ENCODE measurements at regions not wholly inside any gene's neighbourhood (a gene's known extent, or its start where the extent isn't known, plus 50 kb on each side); places are given as distances from the start of the nearest gene placed in this dataset.

DNA sequence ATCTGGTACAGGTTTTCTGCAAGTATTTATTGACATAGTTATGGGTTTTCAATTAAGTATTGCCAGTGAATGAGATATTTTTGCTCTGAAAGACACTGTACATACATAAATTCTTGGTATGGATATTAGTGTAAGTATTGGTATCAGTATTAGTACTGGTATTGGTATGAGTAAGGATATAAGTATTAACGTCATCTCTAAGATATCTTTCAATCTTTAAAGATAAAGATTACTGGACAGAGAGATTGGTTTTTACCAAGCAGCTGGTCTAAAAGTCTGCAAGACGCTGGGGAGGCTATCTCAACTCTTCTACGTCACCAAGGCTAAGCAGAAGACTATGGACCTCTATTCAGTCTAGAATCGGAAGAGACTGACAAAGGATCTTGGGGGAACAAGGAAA lies 234.5 kb downstream of the NXPE2 start:
- no peaks in the 10 kb centered on the region for H3K9me3 ChIP-seq (ENCODE audit: control insufficient read depth, insufficient read depth, low read depth, low read length)
- DNase-seq (ENCODE audit: low read depth in 2 of 2): no peak
- no peak overlapping the region for H3K4me3 ChIP-seq (replicated peaks in 1 of 4; ENCODE audit: control extremely low read depth in 1 of 4, insufficient read depth in 1 of 4, low read depth in 3 of 4, low read length in 4 of 4)
- H3K36me3 ChIP-seq (ENCODE audit: control insufficient read depth, insufficient read depth, low read length): no peaks in the 10 kb centered on the region
- no peaks in the 10 kb centered on the region for H4K20me1 ChIP-seq (ENCODE audit: control insufficient read depth, extremely low read depth, insufficient read depth, low read length)
- no peak overlapping the region for H2AFZ ChIP-seq (ENCODE audit: low read length)
- no peak overlapping the region for H3K4me2 ChIP-seq (ENCODE audit: extremely low read depth, insufficient read depth, low read length)
- no peak for TF ChIP-seq CTCF (conservative IDR thresholded peaks at IDR 0.05 in 1 of 2, IDR thresholded peaks at IDR 0.05 in 1 of 2; ENCODE audit: low read depth in 1 of 2, low read length in 2 of 2)
- TF ChIP-seq EZH2 (IDR thresholded peaks at IDR 0.05; ENCODE audit: low read length, missing control alignments): no peak
- H3K27ac ChIP-seq (ENCODE audit: insufficient read depth, low read length): no peak overlapping the region
- H3K79me2 ChIP-seq (ENCODE audit: control insufficient read depth, insufficient read depth, low read length): no peaks in the 10 kb centered on the region
- H3K4me1 ChIP-seq (ENCODE audit: control insufficient read depth, extremely low read depth, insufficient read depth, low read length): no peaks in the 10 kb centered on the region
- no peaks in the 10 kb centered on the region for H3K27me3 ChIP-seq (ENCODE audit: control insufficient read depth, insufficient read depth, low read length)
- no peak overlapping the region for H3K9ac ChIP-seq (ENCODE audit: insufficient read depth, low read length)

DNA sequence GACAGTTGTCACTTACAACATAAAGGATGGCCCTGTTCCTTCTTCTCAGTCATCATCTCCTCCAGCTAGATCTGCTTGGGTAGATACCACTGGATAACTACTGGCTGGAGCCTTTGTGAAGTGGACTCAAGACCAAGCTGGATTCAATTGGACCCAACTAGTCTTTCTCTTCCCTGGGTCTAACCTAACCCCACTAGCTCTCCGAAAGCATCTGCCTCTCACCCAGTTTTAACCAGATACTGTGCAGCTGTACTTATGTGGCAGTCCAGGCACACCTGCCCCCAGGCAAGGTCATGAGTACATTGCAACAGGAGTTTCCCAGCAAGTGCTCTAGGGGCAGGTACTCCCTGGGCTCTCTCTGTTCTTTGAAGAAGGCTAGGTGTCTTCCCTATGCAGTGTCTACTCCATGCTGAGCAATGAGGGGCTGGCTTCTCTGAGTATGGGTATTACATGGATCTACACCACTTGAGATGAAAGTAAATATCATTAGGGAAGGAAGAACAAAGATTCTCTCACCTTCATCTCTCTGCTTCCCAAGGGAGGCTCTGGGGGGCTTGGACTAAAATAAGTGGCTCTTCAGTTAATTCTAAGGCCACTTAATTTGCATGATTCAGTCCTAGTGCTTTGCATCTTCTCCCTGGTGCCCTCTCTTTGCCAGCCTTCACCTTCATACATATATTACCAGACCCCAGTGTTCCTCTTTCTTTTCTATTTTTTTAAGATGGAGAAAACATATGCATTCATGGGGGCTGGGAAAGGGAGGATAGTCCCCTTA lies 236.1 kb downstream of the NXPE2 start:
- Histone ChIP-seq H3K4me2 (ENCODE audit: extremely low read depth, insufficient read depth, low read length) (no peak overlapping the region), H3K4me1 (ENCODE audit: control insufficient read depth, extremely low read depth, insufficient read depth, low read length) (no peaks in the 10 kb centered on the region)
- no peak for TF ChIP-seq EZH2 (IDR thresholded peaks at IDR 0.05; ENCODE audit: low read length, missing control alignments)
- no peak for TF ChIP-seq CTCF (conservative IDR thresholded peaks at IDR 0.05 in 1 of 2, IDR thresholded peaks at IDR 0.05 in 1 of 2; ENCODE audit: low read depth in 1 of 2, low read length in 2 of 2)

GRCh38 chr11:114915871-114916805 lies 237.8 kb downstream of the NXPE2 start:
- no peaks in the 10 kb centered on the region for H3K9me3 ChIP-seq (ENCODE audit: control insufficient read depth, insufficient read depth, low read depth, low read length)
- no peaks in the 10 kb centered on the region for H3K27me3 ChIP-seq (ENCODE audit: control insufficient read depth, insufficient read depth, low read length)
- no peak overlapping the region for H3K9ac ChIP-seq (ENCODE audit: insufficient read depth, low read length)
- TF ChIP-seq EZH2 (IDR thresholded peaks at IDR 0.05; ENCODE audit: low read length, missing control alignments) (no peak), CTCF (conservative IDR thresholded peaks at IDR 0.05 in 1 of 2, IDR thresholded peaks at IDR 0.05 in 1 of 2; ENCODE audit: low read depth in 1 of 2, low read length in 2 of 2) (no peak)
- no peak overlapping the region for H3K27ac ChIP-seq (ENCODE audit: insufficient read depth, low read length)
- H4K20me1 ChIP-seq (ENCODE audit: control insufficient read depth, extremely low read depth, insufficient read depth, low read length): no peaks in the 10 kb centered on the region
- no peaks in the 10 kb centered on the region for H3K79me2 ChIP-seq (ENCODE audit: control insufficient read depth, insufficient read depth, low read length)
- no peak overlapping the region for H3K4me2 ChIP-seq (ENCODE audit: extremely low read depth, insufficient read depth, low read length)
- no peak overlapping the region for H3K4me3 ChIP-seq (replicated peaks in 1 of 4; ENCODE audit: control extremely low read depth in 1 of 4, insufficient read depth in 1 of 4, low read depth in 3 of 4, low read length in 4 of 4)
- H3K4me1 ChIP-seq (ENCODE audit: control insufficient read depth, extremely low read depth, insufficient read depth, low read length): no peaks in the 10 kb centered on the region
- no peak for DNase-seq (ENCODE audit: low read depth in 2 of 2)
- H3K36me3 ChIP-seq (ENCODE audit: control insufficient read depth, insufficient read depth, low read length): no peaks in the 10 kb centered on the region
- H2AFZ ChIP-seq (ENCODE audit: low read length): no peak overlapping the region

More for the DNA sequence above, 236.1 kb downstream of the NXPE2 start:
- DNase-seq (ENCODE audit: low read depth in 2 of 2): no peak
- Histone ChIP-seq H3K27me3 (ENCODE audit: control insufficient read depth, insufficient read depth, low read length) (no peaks in the 10 kb centered on the region), H3K4me3 (replicated peaks in 1 of 4; ENCODE audit: control extremely low read depth in 1 of 4, insufficient read depth in 1 of 4, low read depth in 3 of 4, low read length in 4 of 4) (no peak overlapping the region), H4K20me1 (ENCODE audit: control insufficient read depth, extremely low read depth, insufficient read depth, low read length) (no peaks in the 10 kb centered on the region), H2AFZ (ENCODE audit: low read length) (no peak overlapping the region), H3K9me3 (ENCODE audit: control insufficient read depth, insufficient read depth, low read depth, low read length) (no peaks in the 10 kb centered on the region), H3K9ac (ENCODE audit: insufficient read depth, low read length) (no peak overlapping the region), H3K79me2 (ENCODE audit: control insufficient read depth, insufficient read depth, low read length) (no peaks in the 10 kb centered on the region), H3K27ac (ENCODE audit: insufficient read depth, low read length) (no peak overlapping the region), H3K36me3 (ENCODE audit: control insufficient read depth, insufficient read depth, low read length) (no peaks in the 10 kb centered on the region)
